SU-DHL-6 (cell line): ENCODE measurements at regions not wholly inside any gene's neighbourhood (a gene's known extent, or its start where the extent isn't known, plus 50 kb on each side); places are given as distances from the start of the nearest gene placed in this dataset.

Experiments
- EZH2phosphoT487 ChIP-seq: fragments of 200-600 bp; sonication (generic), shearing (Covaris generic); conservative IDR thresholded peaks from 2 replicates; pipeline ENCODE4 v1.6.1; 2018; ENCODE audit warnings: mild to moderate bottlenecking, antibody characterized with exemption, low read length, moderate library complexity, mixed read lengths
- TF ChIP-seq, protein P1 (sequence below): fragments of 200-600 bp; sonication (generic); IDR thresholded peaks from one replicate; pipeline ENCODE4 v1.5.1; 2017; ENCODE audit warnings: antibody characterized with exemption, mild to moderate bottlenecking, low read length, moderate library complexity; ENCODE audit not compliant: insufficient read depth, poor library complexity, severe bottlenecking

DNA sequence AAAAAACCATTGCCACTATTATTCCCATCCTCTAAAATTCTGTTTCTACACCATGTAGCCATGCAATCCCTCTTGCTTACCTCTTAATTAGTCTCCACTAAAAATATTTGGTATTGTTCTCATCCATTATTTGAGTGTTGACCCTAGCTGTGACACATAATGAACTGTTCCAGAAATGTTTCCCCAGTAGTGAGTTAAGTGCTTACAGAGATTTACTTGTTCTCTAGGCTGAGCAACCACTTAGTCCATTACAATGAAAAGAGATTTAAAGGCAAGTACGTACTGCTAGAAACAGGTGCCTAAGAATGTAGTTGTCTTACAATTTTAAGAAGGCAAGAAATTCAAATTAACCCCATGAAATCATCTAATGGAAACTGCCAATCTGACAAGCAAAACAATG lies 112.7 kb upstream of the PTPN13 start:
- TF ChIP-seq, protein P1, sequence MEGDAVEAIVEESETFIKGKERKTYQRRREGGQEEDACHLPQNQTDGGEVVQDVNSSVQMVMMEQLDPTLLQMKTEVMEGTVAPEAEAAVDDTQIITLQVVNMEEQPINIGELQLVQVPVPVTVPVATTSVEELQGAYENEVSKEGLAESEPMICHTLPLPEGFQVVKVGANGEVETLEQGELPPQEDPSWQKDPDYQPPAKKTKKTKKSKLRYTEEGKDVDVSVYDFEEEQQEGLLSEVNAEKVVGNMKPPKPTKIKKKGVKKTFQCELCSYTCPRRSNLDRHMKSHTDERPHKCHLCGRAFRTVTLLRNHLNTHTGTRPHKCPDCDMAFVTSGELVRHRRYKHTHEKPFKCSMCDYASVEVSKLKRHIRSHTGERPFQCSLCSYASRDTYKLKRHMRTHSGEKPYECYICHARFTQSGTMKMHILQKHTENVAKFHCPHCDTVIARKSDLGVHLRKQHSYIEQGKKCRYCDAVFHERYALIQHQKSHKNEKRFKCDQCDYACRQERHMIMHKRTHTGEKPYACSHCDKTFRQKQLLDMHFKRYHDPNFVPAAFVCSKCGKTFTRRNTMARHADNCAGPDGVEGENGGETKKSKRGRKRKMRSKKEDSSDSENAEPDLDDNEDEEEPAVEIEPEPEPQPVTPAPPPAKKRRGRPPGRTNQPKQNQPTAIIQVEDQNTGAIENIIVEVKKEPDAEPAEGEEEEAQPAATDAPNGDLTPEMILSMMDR, result no peak
- no peak for TF ChIP-seq EZH2phosphoT487
